Ramos (cell line): ENCODE measurements at regions not wholly inside any gene's neighbourhood (a gene's known extent, or its start where the extent isn't known, plus 50 kb on each side); places are given as distances from the start of the nearest gene placed in this dataset.
"Not testable (repeated sequence)": the region's sequence is repeated elsewhere in the genome, so short reads cannot be mapped to it uniquely, and the experiment has no call there.

Experiments used
- in situ Hi-C: fragments of 300-500 bp; cut with MboI; formaldehyde crosslinking; loops from one replicate; pipeline ENCODE4 v1.14.3; 2022; ENCODE audit warnings: low sequenced_read_pairs; ENCODE audit not compliant: unreplicated experiment

GRCh38 chr6:137968455-137968804, 101.4 kb downstream of the TNFAIP3 start:
- in situ Hi-C loops, result no loop called here

- in situ Hi-C loops, result no loop called here
Observed at GRCh38 chr6:137968901-137969300, 101.8 kb downstream of the TNFAIP3 start.

- in situ Hi-C loops, result no loop called here
Observed at GRCh38 chr6:137969874-137970273, 102.8 kb downstream of the TNFAIP3 start.

- in situ Hi-C loops, result no loop called here
Observed at GRCh38 chr6:137970368-137970767, 103.3 kb downstream of the TNFAIP3 start.

GRCh38 chr6:137973201-137973600, 106.1 kb downstream of the TNFAIP3 start:
- in situ Hi-C loops, result no loop called here

- in situ Hi-C loops, result no loop called here
Observed at GRCh38 chr6:137975188-137975940, 108.3 kb downstream of the TNFAIP3 start.

GRCh38 chr6:137976430-137976829, 109.4 kb downstream of the TNFAIP3 start:
- in situ Hi-C loops, result no loop called here

GRCh38 chr6:137977206-137977605, 110.1 kb downstream of the TNFAIP3 start:
- in situ Hi-C loops, result no loop called here

- in situ Hi-C loops, result no loop called here
Observed at GRCh38 chr6:137977814-137978213, 110.8 kb downstream of the TNFAIP3 start.

- in situ Hi-C loops, result no loop called here
Observed at GRCh38 chr6:137978252-137978896, 111.3 kb downstream of the TNFAIP3 start.

GRCh38 chr6:137979263-137979662, 112.2 kb downstream of the TNFAIP3 start:
- in situ Hi-C loops, result not testable (repeated sequence)

- in situ Hi-C loops, result no loop called here
Observed at GRCh38 chr6:137980777-137981176, 113.7 kb downstream of the TNFAIP3 start.

- in situ Hi-C loops, result no loop called here
Observed at GRCh38 chr6:137981758-137982157, 114.7 kb downstream of the TNFAIP3 start.

GRCh38 chr6:137982418-137983189, 115.5 kb downstream of the TNFAIP3 start:
- in situ Hi-C loops, result no loop called here

GRCh38 chr6:137983269-137983668, 116.2 kb downstream of the TNFAIP3 start:
- in situ Hi-C loops, result no loop called here

GRCh38 chr6:137989664-137990063, 117.6 kb downstream of the PERP start:
- in situ Hi-C loops, result no loop called here

GRCh38 chr6:137995371-137995770, 111.8 kb downstream of the PERP start:
- in situ Hi-C loops, result no loop called here

GRCh38 chr6:137998461-137999019, 108.7 kb downstream of the PERP start:
- in situ Hi-C loops, result no loop called here

GRCh38 chr6:137999815-138000214, 107.4 kb downstream of the PERP start:
- in situ Hi-C loops, result loop anchor here (10.0 kb wide), 1 partner anchor 295 kb away; no protein-coding TSS in a partner anchor

GRCh38 chr6:138000941-138001340, 106.3 kb downstream of the PERP start:
- in situ Hi-C loops, result loop anchor here (10.0 kb wide), 1 partner anchor 296 kb away; no protein-coding TSS in a partner anchor
